Endothelial cell of umbilical vein (primary cell): ENCODE measurements at regions not wholly inside any gene's neighbourhood (a gene's known extent, or its start where the extent isn't known, plus 50 kb on each side); places are given as distances from the start of the nearest gene placed in this dataset.

Experiments
- CTCF ChIP-seq, 2 donors: IDR thresholded peaks; 1 replicate in 1 of 2; 2 replicates in 1 of 2; pipeline ENCODE4 v1.5.1; 2011; ENCODE audit warnings: low read length in 2 of 2, mild to moderate bottlenecking in 2 of 2, moderate library complexity in 2 of 2, control low read depth in 1 of 2, inconsistent platforms in 1 of 2, low read depth in 1 of 2; ENCODE audit not compliant: insufficient read depth in 1 of 2; ENCODE audit errors: extremely low read depth in 1 of 2
- EZH2 ChIP-seq: IDR thresholded peaks from 2 replicates; pipeline ENCODE4 v1.6.1; 2012; ENCODE audit warnings: borderline replicate concordance, low read depth, mild to moderate bottlenecking, moderate library complexity, low read length, inconsistent platforms; ENCODE audit not compliant: severe bottlenecking
- FOS ChIP-seq: IDR thresholded peaks from 2 replicates; pipeline ENCODE4 v1.6.1; 2011; ENCODE audit warnings: mild to moderate bottlenecking, low read length, moderate library complexity, borderline replicate concordance; ENCODE audit not compliant: insufficient read depth
- GATA2 ChIP-seq: IDR thresholded peaks from 2 replicates; pipeline ENCODE4 v1.7.0; 2011; ENCODE audit warnings: low read depth, mild to moderate bottlenecking, moderate library complexity, mixed read lengths, low read length; ENCODE audit not compliant: insufficient read length, insufficient read depth
- JUN ChIP-seq: IDR thresholded peaks from 2 replicates; pipeline ENCODE4 v1.6.1; 2011; ENCODE audit warnings: borderline replicate concordance, low read depth; ENCODE audit not compliant: insufficient read length, insufficient read depth
- MAX ChIP-seq: IDR thresholded peaks from 2 replicates; pipeline ENCODE4 v1.6.1; 2011; ENCODE audit not compliant: insufficient read depth, insufficient read length
- MYC ChIP-seq: IDR thresholded peaks from one replicate; pipeline ENCODE4 v1.6.1; 2011; ENCODE audit warnings: mild to moderate bottlenecking, low read depth, low read length
- POLR2A ChIP-seq: IDR thresholded peaks from 2 replicates; pipeline ENCODE4 v1.6.1; 2012; ENCODE audit warnings: low read depth, mild to moderate bottlenecking, control low read depth, low read length
- POLR2AphosphoS5 ChIP-seq: IDR thresholded peaks from 2 replicates; pipeline ENCODE4 v1.6.1; 2012; ENCODE audit warnings: low read depth, mild to moderate bottlenecking, control low read depth, low read length, moderate library complexity; ENCODE audit not compliant: insufficient read depth

- TF ChIP-seq CTCF (IDR thresholded peaks at IDR 0.05; ENCODE audit: extremely low read depth in 1 of 2, insufficient read depth in 1 of 2, low read depth in 1 of 2, low read length in 2 of 2) (no peak), JUN (no peak), POLR2A (no peak), POLR2AphosphoS5 (no peak), EZH2 (no peak), MAX (no peak), GATA2 (no peak), FOS (no peak), MYC (no peak)
These were observed 1734.5 kb downstream of the TP53TG3F start for GRCh38 chr16:35193956-35194355.
